Bronchial epithelial cell (primary cell): ENCODE measurements at regions not wholly inside any gene's neighbourhood (a gene's known extent, or its start where the extent isn't known, plus 50 kb on each side); places are given as distances from the start of the nearest gene placed in this dataset.

Experiments used
- DNase-seq: peaks from one replicate; pipeline ENCODE4 v3.0.0-alpha.2; 2010; ENCODE audit warnings: low read depth
- FAIRE-seq: peaks from 2 replicates; lab custom pipeline; 2011; peaks lifted over from hg19 to GRCh38; lab: Jason Lieb, UNC
- H3K27me3 ChIP-seq: 2 replicates; pipeline ENCODE4 v1.5.1; 2011; ENCODE audit warnings: low read length; ENCODE audit not compliant: control insufficient read depth, insufficient read depth
- H3K36me3 ChIP-seq: 2 replicates; pipeline ENCODE4 v1.5.1; 2011; ENCODE audit warnings: low read length; ENCODE audit not compliant: control insufficient read depth, insufficient read depth
- H3K4me3 ChIP-seq: 2 replicates; pipeline ENCODE4 v1.5.1; 2011; ENCODE audit warnings: mild to moderate bottlenecking, low read depth, low read length, control low read depth
- CTCF ChIP-seq: IDR thresholded peaks from 2 replicates; pipeline ENCODE4 v1.5.1; 2011; ENCODE audit warnings: mild to moderate bottlenecking, moderate library complexity, low read length, control low read depth, inconsistent platforms; ENCODE audit not compliant: insufficient read depth, severe bottlenecking

- H3K27me3 ChIP-seq, result no peaks in the 10 kb centered on the region
- no peak for FAIRE-seq
- H3K36me3 ChIP-seq, result no peaks in the 10 kb centered on the region
- TF ChIP-seq CTCF, result no peak
- H3K4me3 ChIP-seq, result no peak overlapping the region
- DNase-seq, result no peak
Observed at GRCh38 chr4:20386001-20386740, 134.5 kb downstream of the SLIT2 start.

GRCh38 chr4:20386906-20387305 is 135.2 kb downstream of the SLIT2 start:
- Histone ChIP-seq H3K4me3 (no peak overlapping the region), H3K27me3 (no peaks in the 10 kb centered on the region), H3K36me3 (no peaks in the 10 kb centered on the region)
- no peak for DNase-seq
- no peak for TF ChIP-seq CTCF
- no peak for FAIRE-seq

- Histone ChIP-seq H3K36me3 (no peaks in the 10 kb centered on the region), H3K27me3 (no peaks in the 10 kb centered on the region), H3K4me3 (no peak overlapping the region)
- no peak for TF ChIP-seq CTCF
- FAIRE-seq, result no peak
- DNase-seq, result no peak
Observed at GRCh38 chr4:20391198-20391597, 139.5 kb downstream of the SLIT2 start.

GRCh38 chr4:20391912-20392311 is 140.2 kb downstream of the SLIT2 start:
- DNase-seq (no peak), FAIRE-seq (no peak)
- H3K4me3 ChIP-seq, result no peak overlapping the region
- H3K36me3 ChIP-seq, result no peaks in the 10 kb centered on the region
- H3K27me3 ChIP-seq, result no peaks in the 10 kb centered on the region
- no peak for TF ChIP-seq CTCF

- DNase-seq (no peak), FAIRE-seq (no peak)
- no peaks in the 10 kb centered on the region for H3K36me3 ChIP-seq
- no peak for TF ChIP-seq CTCF
- H3K27me3 ChIP-seq, result no peaks in the 10 kb centered on the region
- H3K4me3 ChIP-seq, result no peak overlapping the region
Observed at GRCh38 chr4:20393486-20394100, 141.9 kb downstream of the SLIT2 start.
